ENCODE measurements at regions not wholly inside any gene's neighbourhood (a gene's known extent, or its start where the extent isn't known, plus 50 kb on each side); places are given as distances from the start of the nearest gene placed in this dataset.

GRCh38 chr11:70733327-70734325 is 335.3 kb downstream of the CTTN start:
- no peak for DNase-seq

GRCh38 chr11:70734379-70734778 is 336.1 kb downstream of the CTTN start:
- DNase-seq = no peak

GRCh38 chr11:70734911-70735310 is 336.6 kb downstream of the CTTN start:
- DNase-seq = no peak

GRCh38 chr11:70735976-70736375 is 337.6 kb downstream of the CTTN start:
- no peak for DNase-seq

- DNase-seq = no peak
Observed at GRCh38 chr11:70736461-70736860, 338.1 kb downstream of the CTTN start.

GRCh38 chr11:70736937-70737640 is 338.8 kb downstream of the CTTN start:
- DNase-seq = no peak

GRCh38 chr11:70737816-70738630 is 339.7 kb downstream of the CTTN start:
- no peak for DNase-seq

- DNase-seq = no peak
Observed at GRCh38 chr11:70738661-70739060, 340.3 kb downstream of the CTTN start.

GRCh38 chr11:70739091-70739490 is 340.8 kb downstream of the CTTN start:
- DNase-seq = no peak

- DNase-seq = no peak
Observed at GRCh38 chr11:70739811-70740487, 341.6 kb downstream of the CTTN start.

GRCh38 chr11:70740488-70740851 is 342.1 kb downstream of the CTTN start:
- DNase-seq = no peak

GRCh38 chr11:70741085-70741484 is 342.8 kb downstream of the CTTN start:
- DNase-seq = no peak

- DNase-seq = no peak
Observed at GRCh38 chr11:70742553-70743291, 344.4 kb downstream of the CTTN start.

- no peak for DNase-seq
Observed at GRCh38 chr11:70743329-70743728, 345.0 kb downstream of the CTTN start.

- no peak for DNase-seq
Observed at GRCh38 chr11:70743941-70744351, 345.6 kb downstream of the CTTN start.

- DNase-seq = no peak
Observed at GRCh38 chr11:70744396-70745185, 346.3 kb downstream of the CTTN start.

GRCh38 chr11:70745451-70745850 is 347.1 kb downstream of the CTTN start:
- no peak for DNase-seq

GRCh38 chr11:70745941-70746340 is 347.6 kb downstream of the CTTN start:
- DNase-seq = no peak

GRCh38 chr11:70746351-70746750 is 348.0 kb downstream of the CTTN start:
- no peak for DNase-seq

GRCh38 chr11:70747285-70747684 is 349.0 kb downstream of the CTTN start:
- no peak for DNase-seq

- DNase-seq = no peak
Observed at GRCh38 chr11:70747921-70748320, 349.6 kb downstream of the CTTN start.
